Muscle layer of colon (tissue), 2 donors: ENCODE measurements at regions not wholly inside any gene's neighbourhood (a gene's known extent, or its start where the extent isn't known, plus 50 kb on each side); places are given as distances from the start of the nearest gene placed in this dataset.

Experiments
- H3K27ac ChIP-seq: one replicate; pipeline ENCODE4 v1.7.0; 2013; ENCODE audit warnings: low read depth, mild to moderate bottlenecking, low read length, moderate library complexity
- H3K27me3 ChIP-seq, 2 donors: one replicate each; pipeline ENCODE4 v1.7.0; 2013; ENCODE audit warnings: low read length in 2 of 2, mild to moderate bottlenecking in 2 of 2; ENCODE audit not compliant: insufficient read depth in 2 of 2, control insufficient read depth in 1 of 2
- H3K36me3 ChIP-seq: one replicate; pipeline ENCODE4 v1.7.0; 2013; ENCODE audit warnings: mild to moderate bottlenecking, low read length; ENCODE audit not compliant: insufficient read depth
- H3K4me1 ChIP-seq: one replicate; pipeline ENCODE4 v1.7.0; 2013; ENCODE audit warnings: mild to moderate bottlenecking, low read length; ENCODE audit not compliant: insufficient read depth
- H3K4me3 ChIP-seq, 2 donors: one replicate each; pipeline ENCODE4 v1.7.0; 2013; ENCODE audit warnings: low read length in 2 of 2, low read depth in 1 of 2, mild to moderate bottlenecking in 1 of 2, moderate library complexity in 1 of 2
- H3K9ac ChIP-seq: one replicate; pipeline ENCODE4 v1.7.0; 2013; ENCODE audit warnings: low read length
- H3K9me3 ChIP-seq: one replicate; pipeline ENCODE4 v1.7.0; 2013; ENCODE audit warnings: mild to moderate bottlenecking, low read length
- donor health status: abdominal sarcoma.
- donor health status: Adenocarcinoma of cecum.

DNA sequence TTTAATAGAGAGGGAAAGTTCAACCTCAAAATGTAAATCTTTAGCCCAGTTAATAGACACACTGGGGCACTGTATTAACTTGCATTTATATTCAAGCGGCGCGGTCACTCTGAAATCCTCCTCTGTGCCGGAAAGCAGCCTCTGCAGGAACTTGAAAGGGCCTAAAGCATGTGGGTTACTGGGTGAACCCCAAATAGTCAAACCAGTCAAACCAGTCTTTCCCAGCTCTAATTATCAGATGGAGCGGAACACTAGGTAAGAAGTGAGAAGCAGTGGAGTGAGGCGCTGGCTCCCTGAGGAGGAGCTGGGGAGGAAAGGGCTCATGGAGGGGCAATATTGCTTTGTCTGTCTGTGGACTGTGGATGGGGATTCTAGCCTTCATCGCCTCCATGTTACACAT lies 531.3 kb downstream of the QKI start:
- Histone ChIP-seq H3K4me1 (no peaks in the 10 kb centered on the region), H3K27ac (no peak overlapping the region), H3K36me3 (no peaks in the 10 kb centered on the region), H3K27me3 (no peaks in the 10 kb centered on the region), H3K9ac (no peak overlapping the region), H3K9me3 (no peaks in the 10 kb centered on the region), H3K4me3 (no peak overlapping the region)

GRCh38 chr6:163944897-163945296 lies 530.4 kb downstream of the QKI start:
- H3K9ac ChIP-seq, result no peak overlapping the region
- H3K27me3 ChIP-seq, result no peaks in the 10 kb centered on the region
- H3K4me3 ChIP-seq, result no peak overlapping the region
- H3K36me3 ChIP-seq, result no peaks in the 10 kb centered on the region
- H3K9me3 ChIP-seq, result no peaks in the 10 kb centered on the region
- no peak overlapping the region for H3K27ac ChIP-seq
- H3K4me1 ChIP-seq, result no peaks in the 10 kb centered on the region

- Histone ChIP-seq H3K9ac (no peak overlapping the region), H3K9me3 (no peaks in the 10 kb centered on the region), H3K36me3 (no peaks in the 10 kb centered on the region), H3K4me1 (no peaks in the 10 kb centered on the region), H3K27me3 (no peaks in the 10 kb centered on the region), H3K27ac (no peak overlapping the region), H3K4me3 (no peak overlapping the region)
Measured at GRCh38 chr6:163943607-163944385, 529.3 kb downstream of the QKI start.

- H3K4me3 ChIP-seq, result no peak overlapping the region
- no peaks in the 10 kb centered on the region for H3K4me1 ChIP-seq
- no peaks in the 10 kb centered on the region for H3K36me3 ChIP-seq
- no peak overlapping the region for H3K9ac ChIP-seq
- no peaks in the 10 kb centered on the region for H3K9me3 ChIP-seq
- no peak overlapping the region for H3K27ac ChIP-seq
- H3K27me3 ChIP-seq, result no peaks in the 10 kb centered on the region
Measured at GRCh38 chr6:163942790-163943189, 528.3 kb downstream of the QKI start.

DNA sequence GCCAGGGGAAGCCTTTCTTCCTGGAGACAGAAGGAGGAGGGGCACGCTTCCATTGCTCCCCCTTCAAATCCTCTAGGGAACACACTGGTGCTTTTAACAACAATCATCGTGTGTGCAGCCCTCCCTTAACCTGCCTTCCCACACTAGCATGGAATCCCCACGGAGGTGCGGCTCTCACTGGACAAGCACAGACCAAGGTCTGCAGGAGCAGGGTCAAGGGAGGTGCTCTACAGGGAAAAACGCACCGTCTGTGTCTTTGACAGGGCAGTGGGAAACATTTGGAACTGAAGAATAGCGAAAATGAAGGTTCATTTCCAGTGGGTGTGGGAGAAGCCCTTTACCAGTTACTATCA lies 527.1 kb downstream of the QKI start:
- Histone ChIP-seq H3K36me3 (no peaks in the 10 kb centered on the region), H3K27ac (no peak overlapping the region), H3K9me3 (no peaks in the 10 kb centered on the region), H3K27me3 (no peaks in the 10 kb centered on the region), H3K9ac (no peak overlapping the region), H3K4me1 (no peaks in the 10 kb centered on the region), H3K4me3 (no peak overlapping the region)

- Histone ChIP-seq H3K36me3 (no peaks in the 10 kb centered on the region), H3K27me3 (no peaks in the 10 kb centered on the region), H3K9ac (no peak overlapping the region), H3K9me3 (no peaks in the 10 kb centered on the region), H3K4me1 (no peaks in the 10 kb centered on the region), H3K4me3 (no peak overlapping the region), H3K27ac (no peak overlapping the region)
Measured at GRCh38 chr6:163940705-163941623, 526.4 kb downstream of the QKI start.

- Histone ChIP-seq H3K4me1 (no peaks in the 10 kb centered on the region), H3K4me3 (no peak overlapping the region), H3K27ac (no peak overlapping the region), H3K9ac (no peak overlapping the region), H3K36me3 (no peaks in the 10 kb centered on the region), H3K9me3 (no peaks in the 10 kb centered on the region), H3K27me3 (no peaks in the 10 kb centered on the region)
Measured at GRCh38 chr6:163937071-163937470, 522.6 kb downstream of the QKI start.

- Histone ChIP-seq H3K9me3 (no peaks in the 10 kb centered on the region), H3K36me3 (no peaks in the 10 kb centered on the region), H3K9ac (no peak overlapping the region), H3K27ac (no peak overlapping the region), H3K4me1 (no peaks in the 10 kb centered on the region), H3K27me3 (no peaks in the 10 kb centered on the region), H3K4me3 (no peak overlapping the region)
Measured at GRCh38 chr6:163935158-163935762, 520.7 kb downstream of the QKI start.

- H3K27me3 ChIP-seq, result no peaks in the 10 kb centered on the region
- H3K4me1 ChIP-seq, result no peaks in the 10 kb centered on the region
- H3K27ac ChIP-seq, result no peak overlapping the region
- no peaks in the 10 kb centered on the region for H3K36me3 ChIP-seq
- H3K9me3 ChIP-seq, result no peaks in the 10 kb centered on the region
- no peak overlapping the region for H3K4me3 ChIP-seq
- H3K9ac ChIP-seq, result no peak overlapping the region
Measured at GRCh38 chr6:163930012-163930411, 515.5 kb downstream of the QKI start.

GRCh38 chr6:163929538-163929937 lies 515.0 kb downstream of the QKI start:
- Histone ChIP-seq H3K27ac (no peak overlapping the region), H3K9ac (no peak overlapping the region), H3K9me3 (no peaks in the 10 kb centered on the region), H3K36me3 (no peaks in the 10 kb centered on the region), H3K4me3 (no peak overlapping the region), H3K4me1 (no peaks in the 10 kb centered on the region), H3K27me3 (no peaks in the 10 kb centered on the region)

GRCh38 chr6:163926642-163927041 lies 512.1 kb downstream of the QKI start:
- H3K9ac ChIP-seq, result no peak overlapping the region
- H3K27ac ChIP-seq, result no peak overlapping the region

More at GRCh38 chr6:163926642-163927041, 512.1 kb downstream of the QKI start:
- Histone ChIP-seq H3K36me3 (no peaks in the 10 kb centered on the region), H3K4me1 (no peaks in the 10 kb centered on the region), H3K9me3 (no peaks in the 10 kb centered on the region), H3K4me3 (no peak overlapping the region), H3K27me3 (no peaks in the 10 kb centered on the region)
